GM18909 (cell line): ENCODE measurements at regions not wholly inside any gene's neighbourhood (a gene's known extent, or its start where the extent isn't known, plus 50 kb on each side); places are given as distances from the start of the nearest gene placed in this dataset.

ENCODE experiments used
- ATAC-seq: cut with Tn5 transposase; IDR thresholded peaks from one replicate; pipeline ENCODE4 v1.9.1; 2021; ENCODE audit warnings: mild to moderate bottlenecking; ENCODE audit not compliant: unreplicated experiment, poor library complexity

- no peak for ATAC-seq
Measured at GRCh38 chr13:105463011-105463501, 1072.4 kb downstream of the EFNB2 start.

- no peak for ATAC-seq
Measured at GRCh38 chr13:105462098-105462497, 1073.4 kb downstream of the EFNB2 start.

- no peak for ATAC-seq
Measured at GRCh38 chr13:105452895-105453294, 1082.6 kb downstream of the EFNB2 start.

DNA sequence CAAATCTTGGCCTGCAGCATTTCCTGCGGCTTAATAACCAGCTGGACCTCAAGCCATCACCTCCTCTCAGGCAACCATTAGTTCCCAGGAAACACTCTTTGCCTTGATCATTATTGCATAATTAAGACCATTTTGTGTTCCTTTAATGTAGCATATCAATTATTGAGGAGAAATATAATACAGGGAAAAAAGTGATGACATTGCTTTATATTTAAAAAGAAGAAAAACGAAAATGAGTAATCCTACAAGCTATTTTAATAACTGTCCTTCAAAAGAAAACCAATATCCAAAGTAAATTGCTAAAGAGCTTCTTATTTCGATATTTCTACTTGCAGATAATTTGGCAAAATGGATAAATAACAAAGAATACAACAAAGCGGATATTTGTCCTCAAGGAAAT is 1084.7 kb downstream of the EFNB2 start:
- ATAC-seq = no peak

GRCh38 chr13:105448811-105449210 is 1086.7 kb downstream of the EFNB2 start:
- ATAC-seq = no peak

DNA sequence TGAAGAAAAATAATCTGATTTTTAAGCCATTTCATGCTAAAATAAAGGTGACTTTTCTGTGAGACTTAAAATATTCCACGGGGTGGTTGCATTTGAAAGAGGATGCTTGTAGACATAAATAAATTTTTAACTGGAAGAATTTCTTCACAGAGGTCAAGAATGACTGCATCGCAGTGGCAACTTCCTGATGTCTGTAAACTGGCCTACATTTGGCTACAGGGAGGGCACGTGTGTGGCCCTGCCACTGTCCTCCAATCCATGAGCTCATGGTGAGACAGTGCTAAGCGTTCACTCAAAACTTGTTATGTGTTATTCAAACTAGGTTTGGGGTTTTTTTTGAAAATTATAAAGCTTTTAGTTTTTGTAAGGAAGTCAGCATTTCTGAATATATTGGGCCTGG is 1089.3 kb downstream of the EFNB2 start:
- ATAC-seq = no peak

GRCh38 chr13:105445796-105446195 is 1089.7 kb downstream of the EFNB2 start:
- no peak for ATAC-seq

DNA sequence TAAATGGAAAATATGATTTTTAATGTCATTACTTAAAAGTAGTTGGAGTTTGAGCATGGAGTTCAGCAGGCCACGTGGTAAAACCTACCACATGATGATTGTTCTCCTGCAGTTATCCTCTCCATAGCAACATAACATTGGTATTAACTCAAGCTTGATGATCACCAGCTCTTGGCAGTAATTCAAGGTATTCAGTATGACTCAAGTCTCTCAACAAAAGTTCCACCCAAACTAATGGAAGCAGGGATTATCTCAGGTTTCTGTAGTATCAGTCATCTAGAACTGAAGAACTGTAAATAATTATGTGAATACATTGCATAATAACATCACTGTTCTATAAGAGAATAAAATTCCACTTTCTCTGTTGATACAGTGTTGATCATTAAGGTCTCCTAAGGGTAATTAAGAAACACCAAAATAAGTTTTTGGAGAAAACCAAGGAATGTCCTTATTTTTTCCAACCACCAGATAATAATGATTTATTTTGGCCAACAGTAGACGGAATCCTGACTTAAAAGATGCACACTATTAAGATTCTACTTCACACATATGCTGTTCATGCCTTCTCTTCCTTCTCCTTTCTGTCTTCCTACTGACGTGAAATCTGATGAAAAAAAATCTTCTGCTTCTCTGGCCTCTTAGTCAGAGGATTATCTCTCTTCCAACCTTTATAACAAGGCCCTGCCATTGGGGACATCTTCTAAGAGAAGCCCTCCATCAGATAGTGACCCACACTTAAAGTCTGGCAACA is 1092.3 kb downstream of the EFNB2 start:
- ATAC-seq = no peak

GRCh38 chr13:105442040-105442439 is 1093.4 kb downstream of the EFNB2 start:
- ATAC-seq = no peak

DNA sequence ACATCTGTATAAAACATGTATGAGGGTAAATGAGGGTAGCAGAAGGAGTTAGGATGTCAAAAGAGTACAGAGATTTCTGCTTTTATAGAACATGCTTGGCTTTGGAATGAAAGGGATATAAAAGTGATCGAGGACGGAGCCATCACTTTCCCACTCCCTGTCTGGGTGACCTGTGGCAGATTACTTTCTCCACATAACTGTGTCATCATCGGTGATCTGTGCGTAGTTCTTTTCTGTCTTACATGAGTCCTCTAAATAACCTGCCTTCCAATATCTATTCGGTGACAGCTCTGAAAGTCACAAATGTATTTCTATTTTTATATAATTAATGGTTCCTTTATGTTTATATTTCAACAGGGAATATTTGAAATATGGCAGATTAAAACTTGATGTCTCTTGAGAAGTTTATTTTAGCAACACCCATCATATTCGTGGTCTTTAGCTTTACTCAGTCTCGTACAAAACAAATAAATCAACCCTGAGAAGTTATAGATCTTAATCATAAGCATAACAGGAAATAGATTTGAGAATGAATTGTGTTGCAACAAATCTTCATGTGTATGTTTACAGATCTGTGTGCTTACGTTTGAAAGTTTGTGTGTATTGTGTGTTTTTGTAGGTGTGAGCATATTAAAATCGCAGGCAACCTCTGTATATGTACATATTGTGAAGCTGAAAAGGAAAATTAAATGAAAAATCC is 1094.3 kb downstream of the EFNB2 start:
- ATAC-seq = no peak

DNA sequence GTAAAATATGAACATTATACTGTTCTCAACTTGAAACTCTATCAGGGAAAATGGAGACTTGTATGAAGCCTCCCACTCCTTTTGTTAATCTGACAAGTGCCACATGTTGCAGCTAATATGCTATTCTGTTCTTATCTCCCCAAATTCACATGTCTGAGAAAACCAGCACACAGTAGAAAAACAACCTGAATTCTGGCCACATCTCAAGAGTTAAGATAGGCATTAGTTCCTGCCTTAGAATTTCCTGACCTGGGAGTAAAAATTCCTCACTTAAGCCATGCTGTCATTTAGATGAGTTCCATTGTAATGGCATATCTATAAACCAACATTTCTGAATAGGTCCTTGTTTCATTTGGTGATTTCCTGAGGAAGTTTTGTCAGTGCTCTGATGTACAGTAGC is 1098.5 kb downstream of the EFNB2 start:
- ATAC-seq = no peak

GRCh38 chr13:105432438-105432837 is 1103.0 kb downstream of the EFNB2 start:
- ATAC-seq = no peak

DNA sequence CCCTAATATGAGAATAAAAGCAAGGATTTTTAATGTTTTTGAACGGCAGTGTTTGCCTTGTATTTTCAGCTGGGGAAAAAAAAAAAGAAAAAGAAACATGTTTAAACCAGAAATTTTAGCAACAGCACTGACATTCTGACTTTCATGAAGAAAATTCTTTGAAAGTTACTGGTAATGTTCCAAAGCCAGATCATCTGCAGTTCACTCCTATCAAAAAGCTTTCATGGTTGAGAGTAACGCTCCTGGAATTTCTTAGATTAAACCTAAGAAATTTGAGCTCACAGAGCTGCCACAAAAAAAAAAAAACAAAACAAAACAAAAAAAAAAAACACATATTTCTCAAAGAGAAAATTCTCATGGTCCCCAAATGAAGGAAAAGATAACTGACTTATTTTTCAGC is 1106.7 kb downstream of the EFNB2 start:
- no peak for ATAC-seq

GRCh38 chr13:105426441-105426840 is 1109.0 kb downstream of the EFNB2 start:
- ATAC-seq = no peak

GRCh38 chr13:105414639-105415038 is 1120.8 kb downstream of the EFNB2 start:
- ATAC-seq = no peak

GRCh38 chr13:105412171-105412570 is 1123.3 kb downstream of the EFNB2 start:
- ATAC-seq = no peak

- ATAC-seq = no peak
Measured at GRCh38 chr13:105410602-105411001, 1124.9 kb downstream of the EFNB2 start.

DNA sequence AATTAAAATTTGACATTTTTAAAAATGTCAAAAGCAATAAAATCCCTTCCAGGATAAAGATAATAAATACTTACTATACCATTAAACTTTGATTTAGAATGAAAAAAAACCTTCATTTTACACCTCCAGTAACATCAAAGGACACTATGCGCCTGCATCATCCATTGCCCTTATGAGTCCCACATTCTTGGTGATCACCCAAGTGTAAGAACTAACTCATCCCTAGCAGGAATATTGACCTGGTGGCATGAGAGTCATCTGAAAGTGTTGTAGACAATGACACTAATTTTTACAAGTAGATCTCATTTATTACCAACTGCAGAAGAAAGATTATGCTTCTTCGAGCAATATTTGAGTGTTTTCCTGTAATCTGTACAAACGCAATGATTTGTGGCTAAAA is 1128.9 kb downstream of the EFNB2 start:
- ATAC-seq = no peak

- ATAC-seq = no peak
Measured at GRCh38 chr13:105403086-105403485, 1132.4 kb downstream of the EFNB2 start.

- no peak for ATAC-seq
Measured at GRCh38 chr13:105395041-105395440, 1140.4 kb downstream of the EFNB2 start.

DNA sequence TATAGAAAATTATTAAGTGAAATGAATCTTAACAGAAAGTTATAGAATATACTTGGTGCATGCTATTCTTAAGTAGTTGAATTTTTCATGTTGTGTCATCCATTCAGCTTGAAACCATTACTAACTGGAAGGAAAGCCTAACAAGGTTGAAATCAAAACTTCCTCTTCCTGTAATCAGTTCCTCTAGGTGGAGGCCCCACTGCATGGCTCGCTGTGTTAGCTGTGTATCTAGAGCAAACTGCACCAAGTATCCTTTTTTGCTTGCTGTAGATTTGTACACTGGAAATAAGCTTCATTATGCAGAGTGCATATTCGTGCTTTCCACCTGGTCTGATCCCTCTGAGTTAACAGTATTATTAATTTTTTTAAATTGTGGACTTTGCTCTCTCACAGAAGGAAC is 1146.1 kb downstream of the EFNB2 start:
- ATAC-seq = no peak

GRCh38 chr13:105377452-105377851 is 1158.0 kb downstream of the EFNB2 start:
- ATAC-seq = no peak
